Tibial artery (tissue), 4 donors: ENCODE measurements at regions not wholly inside any gene's neighbourhood (a gene's known extent, or its start where the extent isn't known, plus 50 kb on each side); places are given as distances from the start of the nearest gene placed in this dataset.

Experiments used
- DNase-seq, 2 donors: peaks; one replicate each; pipeline ENCODE4 v3.0.0-alpha.2; 2019
- H3K27ac ChIP-seq, 2 donors: fragments of 200-600 bp; sonication (generic) in 1 of 2; 1 replicate in 1 of 2; 2 replicates in 1 of 2; pipeline ENCODE4 v1.5.1; 2018 to 2019; ENCODE audit warnings: mild to moderate bottlenecking in 1 of 2
- H3K27me3 ChIP-seq, 2 donors: fragments of 200-600 bp; sonication (generic) in 1 of 2; one replicate each; pipeline versions ENCODE4 v1.5.1 to v1.6.0; 2016 to 2019
- H3K36me3 ChIP-seq, 3 donors: fragments of 200-600 bp; sonication (generic) in 2 of 3; one replicate each; pipeline ENCODE4 v1.5.1; 2016 to 2019; ENCODE audit warnings: mild to moderate bottlenecking in 2 of 3
- H3K4me1 ChIP-seq, 4 donors: fragments of 200-600 bp; sonication (generic) in 2 of 4; 1 replicate in 3 of 4; 2 replicates in 1 of 4; pipeline ENCODE4 v1.5.1; 2016 to 2019
- H3K4me3 ChIP-seq, 2 donors: fragments of 200-600 bp; sonication (generic) in 1 of 2; 1 replicate in 1 of 2; 2 replicates in 1 of 2; pipeline ENCODE4 v1.5.1; 2018 to 2019; ENCODE audit warnings: mild to moderate bottlenecking in 2 of 2
- H3K9me3 ChIP-seq, 3 donors: fragments of 200-600 bp; sonication (generic) in 1 of 3; one replicate each; pipeline ENCODE4 v1.5.1; 2016 to 2019
- intact Hi-C: fragments of 100-400 bp; cut with DNase I; formaldehyde crosslinking; loops from one replicate; pipeline ENCODE4 v1.15.0; 2023; ENCODE audit warnings: low total_unique reads
- TF ChIP-seq, protein P1 (sequence below), 2 experiments: fragments of 200-600 bp in 1 of 2; fragments of 450-650 bp in 1 of 2; IDR thresholded peaks; one replicate each; pipeline ENCODE4 v1.5.1; 2017 to 2019; ENCODE audit warnings: antibody characterized with exemption in 2 of 2, mild to moderate bottlenecking in 1 of 2, moderate library complexity in 1 of 2

DNA sequence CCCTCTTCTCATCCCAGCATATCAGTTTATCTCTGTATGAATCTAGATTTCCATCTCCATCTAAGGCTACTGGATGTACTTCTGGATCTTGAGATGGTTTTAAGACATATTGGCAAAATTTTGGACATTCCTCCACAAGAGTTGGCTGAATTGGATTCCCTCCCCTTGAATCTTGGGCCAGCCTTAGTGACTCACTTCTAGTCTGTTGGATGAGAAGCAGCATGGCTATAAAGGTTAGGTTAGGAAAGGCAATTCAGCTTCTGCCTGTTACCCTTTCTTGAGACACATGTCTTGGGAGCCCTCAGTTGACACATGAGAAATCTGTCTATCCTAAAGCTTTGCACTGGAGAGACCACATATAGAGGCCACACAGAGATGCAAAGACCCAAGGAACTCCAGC, 73.0 kb upstream of the PGR start:
- intact Hi-C loops: no loop called here

DNA sequence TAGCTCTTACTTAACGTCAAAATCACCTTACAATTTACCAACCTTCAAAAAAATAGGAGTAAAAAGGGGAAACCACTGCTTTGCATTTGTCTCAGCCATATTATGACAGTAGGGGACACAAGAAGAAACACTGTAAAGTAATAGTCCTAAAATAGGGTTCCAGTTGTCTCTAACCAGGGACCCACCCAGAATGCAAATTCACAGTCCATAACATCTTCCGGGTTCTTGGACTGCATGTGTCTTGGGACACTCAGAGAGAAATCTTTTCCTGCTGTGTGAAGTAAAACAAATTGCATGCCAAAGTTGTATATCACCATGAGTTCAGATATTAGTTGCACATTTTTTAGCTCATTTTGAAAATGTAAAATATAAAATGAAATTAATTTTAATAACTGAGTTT, 69.8 kb upstream of the PGR start:
- Histone ChIP-seq H3K27ac (no peak overlapping the region), H3K27me3 (no peaks in the 10 kb centered on the region), H3K4me1 (no peaks in the 10 kb centered on the region), H3K9me3 (no peaks in the 10 kb centered on the region), H3K36me3 (peaks cover 0 to 6% (median 0%) of the 10 kb centered on the region in 3 donors), H3K4me3 (no peak overlapping the region)
- intact Hi-C loops: no loop called here
- no peak for DNase-seq
- TF ChIP-seq, protein P1, sequence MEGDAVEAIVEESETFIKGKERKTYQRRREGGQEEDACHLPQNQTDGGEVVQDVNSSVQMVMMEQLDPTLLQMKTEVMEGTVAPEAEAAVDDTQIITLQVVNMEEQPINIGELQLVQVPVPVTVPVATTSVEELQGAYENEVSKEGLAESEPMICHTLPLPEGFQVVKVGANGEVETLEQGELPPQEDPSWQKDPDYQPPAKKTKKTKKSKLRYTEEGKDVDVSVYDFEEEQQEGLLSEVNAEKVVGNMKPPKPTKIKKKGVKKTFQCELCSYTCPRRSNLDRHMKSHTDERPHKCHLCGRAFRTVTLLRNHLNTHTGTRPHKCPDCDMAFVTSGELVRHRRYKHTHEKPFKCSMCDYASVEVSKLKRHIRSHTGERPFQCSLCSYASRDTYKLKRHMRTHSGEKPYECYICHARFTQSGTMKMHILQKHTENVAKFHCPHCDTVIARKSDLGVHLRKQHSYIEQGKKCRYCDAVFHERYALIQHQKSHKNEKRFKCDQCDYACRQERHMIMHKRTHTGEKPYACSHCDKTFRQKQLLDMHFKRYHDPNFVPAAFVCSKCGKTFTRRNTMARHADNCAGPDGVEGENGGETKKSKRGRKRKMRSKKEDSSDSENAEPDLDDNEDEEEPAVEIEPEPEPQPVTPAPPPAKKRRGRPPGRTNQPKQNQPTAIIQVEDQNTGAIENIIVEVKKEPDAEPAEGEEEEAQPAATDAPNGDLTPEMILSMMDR (IDR thresholded peaks at IDR 0.05): no peak

More for the DNA sequence above, 73.0 kb upstream of the PGR start:
- Histone ChIP-seq H3K36me3 (peaks cover 0 to 12% (median 0%) of the 10 kb centered on the region in 3 donors), H3K9me3 (peaks cover 0 to 12% (median 4%) of the 10 kb centered on the region in 3 donors), H3K4me1 (no peaks in the 10 kb centered on the region), H3K27me3 (no peaks in the 10 kb centered on the region), H3K4me3 (no peak overlapping the region), H3K27ac (no peak overlapping the region)
- DNase-seq: no peak
- TF ChIP-seq, protein P1 (IDR thresholded peaks at IDR 0.05): no peak

DNA sequence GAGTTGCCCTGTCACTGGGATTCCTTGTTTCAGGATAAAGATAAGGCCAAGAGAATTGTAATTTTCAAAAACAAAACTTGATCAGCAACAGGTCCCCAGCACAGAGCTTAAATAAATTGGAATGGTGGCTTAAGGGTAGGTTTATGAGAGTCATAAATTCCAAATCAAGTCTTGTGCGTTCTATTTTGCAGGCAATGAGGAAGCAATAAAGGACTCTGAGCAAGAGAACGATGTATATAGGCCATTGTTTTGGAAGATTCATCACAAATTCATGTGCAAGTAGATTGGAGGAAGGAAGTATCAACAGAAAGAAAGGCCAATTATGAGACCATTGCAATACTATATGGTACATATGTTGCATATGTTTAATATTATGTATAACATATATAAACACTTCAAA, 65.7 kb upstream of the PGR start:
- H3K27ac ChIP-seq: no peak overlapping the region
- TF ChIP-seq, protein P1 (IDR thresholded peaks at IDR 0.05): no peak
- H3K36me3 ChIP-seq: peaks cover 0 to 4% (median 0%) of the 10 kb centered on the region in 3 donors
- no peak overlapping the region for H3K4me3 ChIP-seq
- H3K27me3 ChIP-seq: no peaks in the 10 kb centered on the region
- intact Hi-C loops: no loop called here
- no peak for DNase-seq
- no peaks in the 10 kb centered on the region for H3K9me3 ChIP-seq
- no peaks in the 10 kb centered on the region for H3K4me1 ChIP-seq

DNA sequence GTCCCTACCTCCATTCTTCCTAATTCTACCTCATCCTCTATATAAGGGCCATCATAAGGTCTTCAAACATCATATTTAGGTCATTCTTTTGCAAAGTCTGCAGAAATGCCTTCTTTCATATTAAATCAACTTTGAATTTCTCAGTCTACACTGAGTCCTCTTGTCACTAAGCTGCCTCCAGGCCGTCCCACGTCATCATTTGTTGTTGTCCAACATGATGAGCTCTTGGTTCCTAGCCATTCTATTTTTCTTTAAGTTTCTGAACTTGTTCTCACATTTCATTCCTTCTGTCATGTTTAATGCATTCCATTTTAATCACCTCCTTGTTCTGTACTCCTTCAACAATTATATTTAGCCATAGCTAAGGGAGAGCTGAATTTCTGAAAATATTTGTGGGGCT, 59.2 kb upstream of the PGR start:
- Histone ChIP-seq H3K4me3 (no peak overlapping the region), H3K27me3 (no peaks in the 10 kb centered on the region), H3K27ac (peak overlapping the region; percentile 5 to 41), H3K36me3 (peaks cover 0 to 4% (median 0%) of the 10 kb centered on the region in 3 donors), H3K4me1 (peaks cover 0 to 28% (median 7%) of the 10 kb centered on the region in 4 donors), H3K9me3 (no peaks in the 10 kb centered on the region)
- DNase-seq: no peak
- TF ChIP-seq, protein P1 (IDR thresholded peaks at IDR 0.05): no peak
- intact Hi-C loops: no loop called here

DNA sequence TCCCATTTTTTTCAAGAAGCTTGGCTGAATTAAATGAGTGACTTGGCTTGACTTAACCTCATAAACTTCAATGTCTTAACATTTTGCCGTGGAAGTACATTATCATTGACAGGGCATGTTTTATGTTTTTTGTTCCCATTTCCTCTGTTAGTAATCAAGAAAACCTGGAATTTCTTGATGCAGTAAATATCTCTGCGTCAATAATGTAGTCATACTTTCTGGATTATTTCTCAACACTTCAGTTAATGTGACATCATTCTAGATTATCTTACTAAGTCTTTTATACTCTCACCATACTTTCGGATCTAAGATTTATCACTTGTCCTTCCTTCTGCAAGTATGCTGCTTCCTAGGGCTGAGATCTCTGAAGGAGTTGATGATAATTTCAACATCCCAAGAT, 58.6 kb upstream of the PGR start:
- Histone ChIP-seq H3K36me3 (peaks cover 0 to 4% (median 0%) of the 10 kb centered on the region in 3 donors), H3K4me3 (no peak overlapping the region), H3K9me3 (no peaks in the 10 kb centered on the region), H3K27ac (peak overlapping the region; percentile 19 to 41), H3K4me1 (peaks cover 0 to 28% (median 7%) of the 10 kb centered on the region in 4 donors), H3K27me3 (no peaks in the 10 kb centered on the region)
- intact Hi-C loops: no loop called here
- TF ChIP-seq, protein P1 (IDR thresholded peaks at IDR 0.05): no peak
- DNase-seq: no peak

DNA sequence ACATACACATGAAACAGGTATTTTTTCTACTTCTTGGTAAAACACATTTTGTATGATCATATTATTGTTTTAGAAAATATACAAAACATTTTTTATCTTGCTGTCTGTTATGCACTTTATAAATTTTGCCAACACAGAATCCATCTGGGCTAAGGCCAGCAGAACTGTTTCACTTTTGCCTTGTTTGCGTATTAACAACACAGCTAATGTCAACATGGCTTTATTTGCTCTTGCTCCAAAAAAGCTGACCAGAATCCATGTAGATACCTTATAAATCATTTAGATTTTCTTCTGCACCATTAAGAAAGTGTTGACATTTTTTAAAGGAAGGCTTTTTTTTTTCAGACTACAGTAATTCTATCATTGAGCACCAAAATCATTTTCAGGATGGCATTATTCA, 58.1 kb upstream of the PGR start:
- Histone ChIP-seq H3K27ac (peak overlapping the region; percentile 19 to 41), H3K4me1 (peaks cover 0 to 28% (median 7%) of the 10 kb centered on the region in 4 donors), H3K9me3 (no peaks in the 10 kb centered on the region), H3K27me3 (no peaks in the 10 kb centered on the region), H3K36me3 (peaks cover 0 to 4% (median 0%) of the 10 kb centered on the region in 3 donors), H3K4me3 (no peak overlapping the region)
- intact Hi-C loops: no loop called here
- TF ChIP-seq, protein P1 (IDR thresholded peaks at IDR 0.05): no peak
- no peak for DNase-seq
